Muscle of leg (tissue), 3 donors: ENCODE measurements at regions not wholly inside any gene's neighbourhood (a gene's known extent, or its start where the extent isn't known, plus 50 kb on each side); places are given as distances from the start of the nearest gene placed in this dataset.

ENCODE experiments used
- DNase-seq: peaks from one replicate; pipeline ENCODE4 v3.0.0; 2013
- H3K27ac ChIP-seq: one replicate; pipeline ENCODE4 v1.5.1; 2013; ENCODE audit warnings: mild to moderate bottlenecking, low read length, control low read depth
- H3K27me3 ChIP-seq: one replicate; pipeline ENCODE4 v1.6.1; 2013; ENCODE audit warnings: low read length; ENCODE audit not compliant: control insufficient read depth, insufficient read depth
- H3K36me3 ChIP-seq: one replicate; pipeline ENCODE4 v1.6.1; 2013; ENCODE audit warnings: low read length; ENCODE audit not compliant: control insufficient read depth, insufficient read depth
- H3K4me1 ChIP-seq: one replicate; pipeline ENCODE4 v1.6.1; 2013; ENCODE audit warnings: low read length; ENCODE audit not compliant: control insufficient read depth, insufficient read depth
- H3K4me3 ChIP-seq: one replicate; pipeline ENCODE4 v1.5.1; 2013; ENCODE audit warnings: low read length, control low read depth
- H3K9me3 ChIP-seq: replicated peaks from 2 replicates; pipeline ENCODE4 v1.6.1; 2013; ENCODE audit warnings: low read depth, low read length; ENCODE audit not compliant: control insufficient read depth
- WGBS: methylation state at CpG from one replicate; pipeline ENCODE4 v1.1.5; 2013; ENCODE audit warnings: missing lambda C conversion rate; ENCODE audit not compliant: insufficient coverage; 5-methylcytosine and 5-hydroxymethylcytosine counted together

GRCh38 chr2:236408786-236409185, 144.6 kb upstream of the ASB18 start:
- no peak overlapping the region for H3K27ac ChIP-seq
- H3K36me3 ChIP-seq = no peaks in the 10 kb centered on the region
- no peaks in the 10 kb centered on the region for H3K27me3 ChIP-seq
- H3K4me3 ChIP-seq = no peak overlapping the region
- DNase-seq = no peak
- H3K4me1 ChIP-seq = no peaks in the 10 kb centered on the region
- 91% methylated on average over 9 of the region's 9 CpGs for WGBS
- peaks cover 5% of the 10 kb centered on the region for H3K9me3 ChIP-seq

DNA sequence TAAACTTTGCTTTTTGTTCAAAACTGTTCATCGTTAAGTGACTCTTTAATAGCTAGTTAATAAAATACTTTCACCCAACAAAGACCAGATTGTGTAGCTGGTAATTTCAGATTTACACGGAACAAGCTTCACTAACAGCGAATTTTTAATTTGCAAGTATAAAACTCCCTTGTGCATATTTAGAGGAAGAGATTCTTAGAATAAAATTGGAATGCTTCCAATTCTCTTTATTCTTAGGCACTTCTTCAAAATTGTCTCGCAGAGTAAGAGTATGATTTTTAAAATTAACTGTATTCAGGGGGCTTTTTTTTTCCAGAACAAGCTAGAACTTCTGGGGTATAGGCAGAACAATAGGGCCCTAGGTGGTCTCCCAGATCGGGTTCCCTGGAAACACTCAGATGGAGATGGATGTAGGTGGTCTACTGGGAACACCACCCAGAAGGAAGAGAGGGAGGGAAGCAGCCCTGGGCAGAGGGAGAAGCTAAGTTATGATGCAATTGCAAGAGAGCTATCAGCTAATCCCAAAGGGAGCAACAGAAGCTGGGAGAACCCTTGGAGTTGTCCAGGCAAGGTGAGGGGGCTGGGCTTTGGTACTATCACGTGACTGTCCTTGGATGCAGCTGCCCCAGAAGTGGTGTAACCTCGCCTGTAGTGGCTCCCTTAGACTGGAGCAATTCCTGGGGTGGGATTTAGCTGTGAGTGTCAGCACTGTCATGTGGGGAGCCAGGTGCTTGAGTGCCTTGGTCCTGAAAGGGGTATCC, 151.7 kb upstream of the ASB18 start:
- Histone ChIP-seq H3K27ac (no peak overlapping the region), H3K4me3 (no peak overlapping the region), H3K9me3 (no peaks in the 10 kb centered on the region), H3K36me3 (no peaks in the 10 kb centered on the region), H3K27me3 (peaks cover 4% of the 10 kb centered on the region), H3K4me1 (peaks cover 6% of the 10 kb centered on the region)
- peak; percentile 34 for DNase-seq
- WGBS = 32% methylated on average over 4 of the region's 7 CpGs

- no peak overlapping the region for H3K27ac ChIP-seq
- WGBS = 56% methylated on average over 5 of the region's 6 CpGs
- H3K4me3 ChIP-seq = no peak overlapping the region
Measured at GRCh38 chr2:236417150-236417549, 152.5 kb upstream of the ACKR3 start.

DNA sequence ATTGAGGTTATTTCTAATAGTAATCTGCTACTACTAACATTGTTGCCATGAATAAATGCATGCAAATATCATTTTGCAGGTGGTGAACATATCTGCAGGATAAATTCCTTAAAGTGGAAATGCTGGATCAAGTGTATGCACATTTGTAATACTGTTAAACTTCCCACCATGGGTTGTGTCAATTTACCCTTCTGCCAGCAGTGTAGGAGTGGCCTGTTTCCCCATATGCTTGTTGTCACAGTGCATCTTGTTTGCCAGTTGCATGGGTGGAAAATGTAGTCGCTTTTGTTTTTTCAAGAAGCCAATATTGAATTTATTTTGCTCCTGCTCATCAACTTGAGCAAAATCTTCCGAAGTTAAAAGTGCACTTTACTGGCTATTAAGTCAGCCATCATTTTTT, 139.0 kb upstream of the ACKR3 start:
- H3K36me3 ChIP-seq = no peaks in the 10 kb centered on the region
- H3K4me1 ChIP-seq = no peaks in the 10 kb centered on the region
- no peak for DNase-seq
- 67% methylated on average over 1 of the region's 2 CpGs for WGBS
- no peak overlapping the region for H3K4me3 ChIP-seq
- no peaks in the 10 kb centered on the region for H3K9me3 ChIP-seq
- H3K27me3 ChIP-seq = peaks cover 2% of the 10 kb centered on the region
- no peak overlapping the region for H3K27ac ChIP-seq

More at GRCh38 chr2:236417150-236417549, 152.5 kb upstream of the ACKR3 start:
- H3K27me3 ChIP-seq = peaks cover 4% of the 10 kb centered on the region
- H3K36me3 ChIP-seq = no peaks in the 10 kb centered on the region
- H3K4me1 ChIP-seq = peaks cover 6% of the 10 kb centered on the region
- DNase-seq = no peak
- no peaks in the 10 kb centered on the region for H3K9me3 ChIP-seq

DNA sequence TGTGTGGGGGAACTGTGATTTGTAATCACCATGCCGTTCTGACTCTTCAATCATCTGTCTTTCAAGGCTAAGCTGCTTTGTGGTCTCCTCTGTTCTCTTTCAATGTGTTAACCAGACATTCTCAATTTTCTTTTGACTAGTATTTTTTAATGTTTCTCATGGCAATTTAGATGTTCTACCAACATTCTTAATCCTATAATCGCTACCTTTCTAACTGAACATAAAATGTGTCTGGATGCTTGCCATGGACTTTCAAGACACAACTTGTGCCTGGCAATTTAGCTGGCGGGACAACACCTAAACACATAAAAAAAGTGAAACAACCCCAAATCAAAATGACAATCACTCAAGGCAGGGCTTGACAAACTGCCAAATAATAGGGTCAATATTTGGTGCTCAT, 135.0 kb upstream of the ACKR3 start:
- Histone ChIP-seq H3K9me3 (no peaks in the 10 kb centered on the region), H3K27me3 (peaks cover 2% of the 10 kb centered on the region), H3K4me1 (no peaks in the 10 kb centered on the region), H3K27ac (no peak overlapping the region), H3K36me3 (no peaks in the 10 kb centered on the region), H3K4me3 (no peak overlapping the region)
- no peak for DNase-seq
- no CpG with 5 or more reads among the region's 3 CpGs for WGBS

DNA sequence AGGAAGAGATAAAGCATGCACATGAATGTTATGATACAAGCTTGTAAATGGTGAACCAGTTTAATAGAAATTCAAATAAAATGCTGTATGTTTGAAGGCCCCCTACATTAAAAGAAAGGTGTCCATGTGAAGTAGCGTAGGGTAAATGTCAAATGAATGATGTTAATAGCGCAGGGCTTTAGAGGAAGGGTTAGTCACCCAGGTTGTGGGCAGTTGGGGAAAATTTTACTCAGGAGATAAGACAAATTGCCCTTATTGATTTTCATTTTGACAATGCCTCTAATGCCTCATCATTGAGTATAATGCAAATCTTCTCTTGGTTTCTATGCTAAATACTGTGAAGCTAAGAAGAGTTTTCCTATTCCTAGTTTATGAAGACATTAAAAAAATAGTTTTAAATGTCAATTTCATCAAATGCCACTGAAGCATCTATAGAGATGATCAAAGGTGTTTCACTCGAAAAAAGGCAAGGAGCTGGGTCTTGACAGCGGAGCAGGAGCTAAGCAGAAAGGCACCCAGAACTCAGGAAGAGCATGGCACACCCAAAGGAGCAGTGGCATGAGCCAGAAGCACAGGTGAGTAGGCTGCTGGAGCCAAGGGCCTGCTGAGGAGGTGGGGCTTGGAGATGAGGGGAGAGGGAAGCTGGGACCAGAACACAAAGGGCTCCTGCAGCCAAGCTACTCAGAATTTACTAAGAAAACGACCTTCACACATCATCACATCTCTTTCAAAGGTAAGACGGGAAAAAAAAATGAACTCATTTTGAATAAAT, 129.3 kb upstream of the ACKR3 start:
- Histone ChIP-seq H3K9me3 (peaks cover 2% of the 10 kb centered on the region), H3K4me3 (no peak overlapping the region), H3K27me3 (no peaks in the 10 kb centered on the region), H3K4me1 (no peaks in the 10 kb centered on the region), H3K36me3 (no peaks in the 10 kb centered on the region), H3K27ac (no peak overlapping the region)
- DNase-seq = no peak
- WGBS = 93% methylated on average over 2 of the region's 6 CpGs

- WGBS = no CpG with 5 or more reads among the region's 3 CpGs
- no peak for DNase-seq
Measured at GRCh38 chr2:236444187-236444586, 125.4 kb upstream of the ACKR3 start.

GRCh38 chr2:236445678-236446077, 123.9 kb upstream of the ACKR3 start:
- Histone ChIP-seq H3K9me3 (peaks cover 2% of the 10 kb centered on the region), H3K27me3 (no peaks in the 10 kb centered on the region), H3K36me3 (no peaks in the 10 kb centered on the region), H3K27ac (no peak overlapping the region), H3K4me1 (no peaks in the 10 kb centered on the region), H3K4me3 (no peak overlapping the region)
- 40% methylated on average over 1 of the region's 2 CpGs for WGBS
- no peak for DNase-seq

More at GRCh38 chr2:236444187-236444586, 125.4 kb upstream of the ACKR3 start:
- Histone ChIP-seq H3K4me1 (no peaks in the 10 kb centered on the region), H3K4me3 (no peak overlapping the region), H3K36me3 (no peaks in the 10 kb centered on the region), H3K27ac (no peak overlapping the region), H3K9me3 (peaks cover 2% of the 10 kb centered on the region), H3K27me3 (no peaks in the 10 kb centered on the region)

DNA sequence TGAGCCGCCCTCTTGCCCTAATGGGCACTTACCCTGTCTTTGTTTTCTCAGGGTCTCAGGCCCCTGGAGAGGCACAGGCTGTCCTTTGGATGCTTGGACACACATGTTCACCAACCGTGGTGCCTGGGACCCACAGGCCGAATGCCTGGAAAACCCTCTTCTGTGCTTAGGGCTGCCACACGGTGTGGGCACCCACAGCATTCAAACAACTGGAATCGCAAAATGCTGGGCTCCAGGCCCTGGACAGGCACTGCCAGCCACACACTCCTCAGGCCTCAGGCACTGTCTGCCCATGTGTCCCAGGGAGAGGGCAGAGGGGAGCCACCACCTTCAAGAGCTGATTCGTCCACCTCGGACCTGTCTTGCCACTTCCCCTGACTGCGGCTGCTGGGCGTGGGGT, 123.1 kb upstream of the ACKR3 start:
- Histone ChIP-seq H3K4me3 (no peak overlapping the region), H3K4me1 (no peaks in the 10 kb centered on the region), H3K27me3 (peaks cover under 1% of the 10 kb centered on the region), H3K36me3 (no peaks in the 10 kb centered on the region), H3K27ac (no peak overlapping the region), H3K9me3 (peaks cover 2% of the 10 kb centered on the region)
- WGBS = 86% methylated on average over 7 of the region's 9 CpGs
- no peak for DNase-seq

DNA sequence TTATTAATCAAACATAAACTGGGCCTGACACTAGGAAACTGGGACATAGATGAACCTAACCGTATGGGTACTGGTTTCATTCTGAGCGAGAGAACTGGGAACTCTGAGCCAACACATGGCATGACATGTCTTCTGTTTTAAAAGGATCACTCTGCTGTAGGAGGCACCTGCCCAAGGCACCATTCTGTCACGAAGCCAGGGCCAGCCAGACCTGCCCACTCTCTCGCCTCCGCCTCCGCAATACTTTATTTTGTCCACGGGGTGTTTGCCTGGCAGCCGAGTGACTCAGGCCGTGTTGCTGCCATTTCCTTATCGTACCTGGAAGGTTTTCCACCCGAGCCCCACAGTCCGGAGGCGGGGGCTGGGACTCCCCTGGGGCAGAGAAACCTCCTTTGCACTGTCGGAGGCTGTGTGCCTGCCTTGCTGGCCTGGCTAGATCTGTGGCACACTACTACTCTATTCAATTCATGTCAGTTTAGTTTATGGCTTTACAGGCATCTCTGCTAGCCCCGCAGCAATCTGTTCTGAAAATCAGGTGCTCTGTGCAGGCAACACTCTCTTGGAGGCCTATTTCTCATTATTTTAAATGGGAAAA, 120.4 kb upstream of the ACKR3 start:
- Histone ChIP-seq H3K36me3 (no peaks in the 10 kb centered on the region), H3K27me3 (peaks cover 4% of the 10 kb centered on the region), H3K27ac (no peak overlapping the region), H3K9me3 (no peaks in the 10 kb centered on the region), H3K4me3 (no peak overlapping the region), H3K4me1 (no peaks in the 10 kb centered on the region)
- 50% methylated on average over 14 of the region's 15 CpGs for WGBS
- DNase-seq = no peak
